HG03280 (cell line): ENCODE measurements at regions not wholly inside any gene's neighbourhood (a gene's known extent, or its start where the extent isn't known, plus 50 kb on each side); places are given as distances from the start of the nearest gene placed in this dataset.
A peak's percentile ranks its signal among the peaks of the same experiment; 100 is the strongest.
"Not testable (repeated sequence)": the region's sequence is repeated elsewhere in the genome, so short reads cannot be mapped to it uniquely, and the experiment has no call there.

Experiments
- ATAC-seq: cut with Tn5 transposase; IDR thresholded peaks from one replicate; pipeline ENCODE4 v1.9.1; 2021; ENCODE audit warnings: mild to moderate bottlenecking, moderate library complexity; ENCODE audit not compliant: unreplicated experiment

DNA sequence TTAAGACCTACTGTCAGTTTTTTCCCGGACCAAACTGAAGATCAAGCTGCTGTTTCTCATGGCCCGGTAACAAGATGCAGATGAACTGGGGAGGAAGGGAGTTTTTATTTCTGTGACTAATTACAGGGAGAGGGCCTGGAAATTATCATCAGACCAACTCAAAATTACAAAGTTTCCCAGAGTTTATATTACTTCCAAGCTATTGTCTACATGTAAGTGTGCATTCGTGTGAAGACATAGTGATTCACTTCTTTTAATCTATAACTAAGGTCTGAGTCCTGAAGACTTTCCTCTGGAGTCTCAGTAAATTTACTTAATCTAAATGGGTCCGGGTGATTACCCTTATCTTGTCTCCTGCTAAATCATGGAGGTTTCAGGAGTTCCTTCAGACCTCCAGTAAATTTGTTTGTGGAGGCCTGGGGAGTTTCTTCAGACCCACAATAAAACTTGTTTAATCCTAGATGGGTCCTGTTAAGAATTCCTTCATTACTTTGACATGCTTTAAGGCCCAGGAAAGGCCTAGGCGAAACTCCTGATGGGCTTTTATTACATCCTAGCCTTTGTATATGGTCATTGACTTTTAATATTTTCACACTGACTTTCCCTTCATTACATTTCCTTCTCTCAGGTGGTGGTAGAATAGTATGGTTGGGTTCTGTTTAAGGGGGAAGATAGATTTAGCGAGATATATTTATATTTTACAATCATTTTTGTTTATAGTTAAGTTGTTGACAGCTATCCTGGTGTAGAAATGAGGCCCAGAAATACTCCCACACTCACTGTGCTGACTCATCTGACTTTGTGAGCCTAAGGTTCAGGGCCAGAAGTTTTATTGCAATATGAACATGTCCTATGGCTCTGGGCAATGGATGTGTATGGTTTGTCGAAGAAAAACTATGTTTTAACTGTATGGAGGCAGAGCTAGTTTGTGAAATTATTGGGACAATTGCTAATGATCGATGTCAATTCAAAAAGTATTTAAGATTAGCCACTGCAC lies 627.0 kb upstream of the FBXO33 start:
- ATAC-seq = no peak

DNA sequence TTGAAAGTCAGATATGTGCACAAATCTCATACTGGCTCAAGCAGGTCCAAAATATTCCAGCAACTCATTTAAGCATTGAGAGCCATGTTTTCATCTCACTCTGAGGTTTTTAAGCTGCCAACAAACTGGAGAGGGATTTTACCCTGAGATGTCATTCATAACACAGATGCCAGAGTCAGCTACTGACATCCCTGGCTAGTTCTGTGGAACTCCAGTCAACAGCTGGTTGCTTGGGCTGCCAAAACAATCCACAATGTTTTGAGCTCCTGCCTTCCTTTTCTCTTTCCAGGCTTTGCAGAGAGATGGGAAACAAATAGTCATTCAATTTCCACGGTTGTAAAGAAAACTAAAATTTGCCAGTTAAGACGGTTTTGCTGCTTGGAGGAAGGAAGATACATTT lies 621.2 kb upstream of the FBXO33 start:
- no peak for ATAC-seq

DNA sequence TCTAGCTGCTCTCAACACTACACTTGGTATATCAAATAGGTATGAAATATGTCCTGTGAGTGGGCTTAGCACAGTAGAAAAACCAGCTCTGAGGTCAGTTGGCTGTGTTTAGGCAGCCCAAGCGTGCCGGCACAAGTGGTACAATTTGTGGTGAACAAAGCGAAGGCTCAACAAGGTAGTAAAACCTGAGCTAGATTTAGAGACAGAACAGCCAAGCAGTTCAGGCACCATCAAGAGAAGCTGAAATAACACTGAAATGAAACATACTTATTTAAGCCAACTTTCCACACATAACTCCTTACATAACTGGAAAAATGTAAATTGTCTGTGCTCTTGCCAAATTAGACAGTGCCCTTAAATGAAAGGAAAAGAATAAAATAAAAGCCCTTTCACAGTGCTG lies 596.8 kb upstream of the FBXO33 start:
- no peak for ATAC-seq

DNA sequence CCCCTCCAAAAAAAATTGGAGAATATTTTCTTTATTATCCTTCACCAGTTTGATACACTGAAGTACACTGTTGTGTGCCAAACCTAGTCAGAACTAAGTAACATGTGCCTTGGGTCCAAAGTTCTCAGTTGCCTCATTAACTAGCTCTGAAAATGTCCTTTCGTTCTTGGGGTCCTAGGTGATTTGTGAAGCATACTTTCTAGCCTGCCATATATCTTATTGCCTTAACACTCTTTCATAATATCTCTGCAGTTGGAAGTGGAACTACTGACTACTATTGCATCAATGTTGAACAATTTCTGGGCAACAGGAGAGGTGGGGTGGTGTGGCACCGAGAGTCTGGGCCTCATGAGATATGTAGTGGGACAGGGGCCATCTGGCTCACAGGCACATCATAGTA lies 592.9 kb upstream of the FBXO33 start:
- no peak for ATAC-seq

DNA sequence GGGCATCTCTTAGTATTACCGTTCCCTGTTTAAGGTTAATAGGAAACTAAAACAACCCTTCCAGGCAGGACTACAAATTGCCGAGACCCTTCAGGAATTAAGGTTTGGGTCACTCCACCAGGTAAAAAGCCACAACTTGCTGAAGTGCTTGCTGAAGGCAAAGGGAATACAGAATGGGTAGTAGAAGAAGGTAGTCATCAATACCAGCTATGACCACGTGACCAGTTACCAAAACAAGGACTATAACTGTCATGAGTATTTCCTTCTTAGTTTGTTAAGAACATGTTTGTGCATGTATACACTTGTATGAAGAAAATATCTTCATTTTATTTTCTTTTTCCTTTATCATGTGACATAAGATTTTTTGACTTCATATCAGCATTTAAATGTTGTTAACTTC lies 578.7 kb upstream of the FBXO33 start:
- no peak for ATAC-seq

DNA sequence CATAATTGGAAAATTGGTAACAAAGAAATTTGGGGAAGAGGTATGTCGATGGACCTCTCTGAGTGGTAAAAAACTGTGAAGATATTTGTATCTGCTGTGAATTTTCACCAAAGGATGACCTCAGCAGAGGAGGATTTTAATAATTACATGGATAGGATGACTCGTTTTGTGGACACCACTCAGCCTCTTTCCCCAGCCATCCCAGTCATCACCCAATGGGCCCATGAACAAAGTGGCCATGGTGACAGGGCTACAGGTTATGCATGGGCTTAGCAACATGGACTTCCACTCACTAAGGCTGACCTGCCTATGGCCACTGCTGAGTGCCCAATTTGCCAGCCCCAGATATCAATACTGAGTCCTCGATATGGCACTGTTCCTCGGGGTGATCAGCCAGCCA lies 577.5 kb upstream of the FBXO33 start:
- ATAC-seq = no peak

DNA sequence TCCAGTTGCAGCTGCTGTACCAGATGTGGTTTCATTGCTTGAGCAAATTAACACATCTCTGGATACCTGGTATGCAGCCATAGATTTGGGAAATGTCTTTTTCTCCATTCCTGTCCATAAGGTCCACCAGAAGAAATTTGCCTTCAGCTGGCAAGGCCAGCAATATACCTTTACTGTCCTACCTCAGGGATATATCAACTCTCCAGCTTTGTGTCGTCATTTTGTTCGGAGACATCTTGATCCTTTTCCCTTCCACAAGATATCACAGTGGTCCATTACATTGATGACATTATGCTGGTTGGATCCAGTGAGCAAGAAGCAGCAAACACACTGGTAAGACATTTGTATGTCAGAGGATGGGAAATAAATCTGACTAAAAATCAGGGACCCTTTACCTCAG lies 576.1 kb upstream of the FBXO33 start:
- not testable (repeated sequence) for ATAC-seq

DNA sequence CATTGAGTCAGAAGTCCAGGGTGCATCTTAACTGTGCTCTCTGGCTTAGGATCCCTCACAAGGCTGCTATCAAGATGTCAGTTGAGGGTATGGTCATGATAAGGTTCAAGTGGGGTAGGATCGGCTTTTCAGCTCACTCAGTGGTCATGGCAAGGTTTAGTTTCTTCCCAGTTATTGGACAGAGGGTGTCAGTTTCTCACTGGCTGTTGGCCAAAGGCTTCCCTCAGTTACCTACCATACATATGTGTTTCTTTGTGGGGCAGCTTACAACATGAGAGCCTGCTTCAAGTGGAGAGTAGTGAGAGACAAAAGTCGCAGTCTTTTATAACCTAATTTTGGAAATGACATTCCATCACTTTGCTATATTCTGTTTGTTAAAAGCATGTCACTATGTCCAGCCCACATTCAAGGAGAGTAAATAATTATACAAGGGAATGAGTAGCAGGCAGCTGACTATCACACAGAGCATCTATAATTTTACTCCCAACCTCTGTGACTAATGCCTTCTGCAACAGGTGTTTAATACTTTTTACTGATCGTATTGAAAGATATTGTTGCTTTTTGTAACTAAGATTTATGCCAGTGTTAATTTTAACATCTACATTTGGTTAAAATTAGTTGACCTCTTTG lies 572.8 kb upstream of the FBXO33 start:
- no peak for ATAC-seq

DNA sequence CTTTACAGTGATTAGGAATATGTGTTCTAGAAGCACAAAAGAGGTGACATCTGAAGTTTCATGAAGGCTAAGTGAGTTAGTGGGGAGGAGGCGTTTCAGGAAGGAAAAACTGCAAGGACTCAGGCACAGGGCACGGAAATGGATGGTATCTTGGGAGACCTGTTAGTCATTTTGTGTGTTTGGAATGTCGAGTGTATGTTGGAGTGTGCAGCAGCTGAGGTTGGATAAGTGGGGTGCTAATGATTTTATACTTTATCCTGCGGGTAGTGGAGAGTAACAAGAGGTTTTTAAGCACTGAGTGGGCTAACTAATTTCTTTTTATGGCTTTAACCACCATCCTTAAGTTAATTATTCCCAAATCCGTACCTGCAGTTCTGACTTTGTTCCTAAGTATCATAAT lies 571.5 kb upstream of the FBXO33 start:
- ATAC-seq = no peak

DNA sequence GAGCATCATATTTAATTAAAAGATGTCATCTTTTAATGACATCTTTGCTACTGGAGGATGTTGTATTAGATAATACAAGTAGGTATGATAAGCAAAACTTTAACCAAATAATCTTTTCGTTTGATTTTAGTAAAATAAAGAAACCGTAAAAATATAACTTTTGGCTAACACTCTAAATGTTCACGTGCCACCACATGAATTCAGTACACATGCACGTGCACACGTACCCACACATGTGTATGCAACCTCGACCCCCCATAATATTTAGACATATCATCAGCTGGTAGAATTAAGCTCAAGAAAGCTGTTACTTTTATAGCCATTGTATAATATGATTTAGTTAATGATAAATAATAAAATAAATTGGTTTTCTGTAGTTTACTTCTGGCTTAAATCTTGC lies 566.6 kb upstream of the FBXO33 start:
- ATAC-seq = no peak

DNA sequence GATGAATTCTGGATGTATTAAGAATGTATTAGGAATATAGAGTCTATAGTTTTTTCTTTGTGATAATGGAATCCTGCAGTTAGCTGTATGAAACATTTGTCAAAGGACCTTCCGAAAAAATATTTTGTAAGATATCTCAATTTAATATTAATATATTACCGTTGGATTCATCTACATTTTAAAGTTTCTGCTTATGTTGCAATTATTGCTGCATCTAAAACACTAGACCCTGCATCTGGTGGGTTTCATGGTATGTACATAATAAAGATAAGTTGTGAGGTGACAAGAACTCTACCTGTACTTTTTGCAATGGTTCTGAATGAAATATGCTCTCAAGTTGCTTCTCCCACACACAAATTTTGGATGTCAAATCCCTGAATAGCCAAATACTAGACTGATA lies 565.9 kb upstream of the FBXO33 start:
- ATAC-seq = no peak

DNA sequence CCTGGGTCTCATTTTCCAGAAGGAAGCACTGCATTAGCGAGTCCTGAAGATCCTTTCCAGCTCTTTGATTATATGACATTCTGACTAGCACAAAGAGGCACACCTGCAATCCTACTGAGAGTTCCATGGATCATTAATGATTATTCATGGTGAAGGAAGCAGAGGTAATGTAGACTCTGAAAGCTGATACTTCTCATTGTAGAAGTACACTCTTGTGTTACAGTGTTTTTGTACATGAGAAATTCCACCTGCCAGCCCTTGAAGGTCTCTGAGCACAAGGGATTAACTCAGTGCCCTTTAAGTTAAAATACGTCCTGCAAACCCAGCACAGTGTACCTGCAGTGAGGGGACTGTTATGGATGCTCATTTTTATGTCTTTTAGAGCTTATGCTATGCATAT lies 558.8 kb upstream of the FBXO33 start:
- no peak for ATAC-seq

DNA sequence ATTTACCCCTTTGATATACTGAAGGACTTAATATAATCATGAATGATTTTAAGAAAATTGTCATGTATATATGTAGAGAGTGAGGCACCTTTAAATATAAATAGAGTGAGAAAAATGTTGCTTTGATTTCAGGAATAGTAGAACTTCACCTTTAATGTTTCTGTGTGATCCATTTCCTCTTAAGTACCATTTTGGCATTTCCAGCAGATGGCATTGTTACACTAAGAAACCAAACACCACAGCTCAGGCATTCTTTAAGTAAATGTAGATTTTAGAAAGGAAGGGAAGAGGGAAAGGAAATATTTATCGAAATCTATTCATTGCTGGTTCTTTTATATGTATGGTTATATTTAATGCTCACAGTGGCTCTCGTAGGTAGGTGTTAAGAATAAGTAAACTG lies 556.7 kb upstream of the FBXO33 start:
- no peak for ATAC-seq

DNA sequence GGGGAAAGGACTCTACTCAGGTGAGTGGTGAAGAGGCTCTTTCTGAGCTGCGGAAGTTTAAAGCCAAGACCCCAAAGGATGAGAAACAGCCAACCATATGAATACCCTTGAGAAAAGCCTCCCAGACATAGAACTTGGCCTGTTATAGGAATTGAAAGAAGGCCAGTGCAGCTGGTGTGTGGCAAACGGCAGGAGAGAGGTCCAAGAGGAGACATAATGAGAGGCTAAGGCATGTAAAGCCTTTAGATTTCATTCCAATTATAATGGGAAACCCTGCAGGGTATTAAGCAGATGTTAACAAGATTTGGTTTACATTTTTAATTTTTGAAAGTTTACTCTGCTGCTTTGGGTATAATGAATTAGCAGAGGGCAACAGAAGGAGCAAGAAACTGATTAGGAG lies 552.1 kb upstream of the FBXO33 start:
- no peak for ATAC-seq

DNA sequence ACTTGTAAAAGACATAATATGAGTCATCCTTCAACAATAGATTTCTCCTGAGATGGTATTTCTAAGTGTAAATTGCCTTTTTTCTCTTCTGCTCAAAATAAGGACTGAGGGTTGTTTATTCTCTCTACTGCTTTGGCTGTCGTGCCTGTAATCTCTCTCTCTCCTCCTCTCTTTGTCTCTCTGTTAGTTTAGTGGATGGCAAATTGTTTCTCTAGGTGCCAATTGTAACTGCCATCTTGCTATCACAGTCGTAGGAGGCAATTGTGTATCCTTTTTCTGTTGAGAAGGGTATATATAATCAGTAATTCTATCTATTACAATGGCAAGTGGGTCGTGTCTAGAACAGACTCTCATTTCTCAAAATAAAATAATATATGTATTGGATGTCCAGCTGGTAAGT lies 545.0 kb upstream of the FBXO33 start:
- no peak for ATAC-seq

DNA sequence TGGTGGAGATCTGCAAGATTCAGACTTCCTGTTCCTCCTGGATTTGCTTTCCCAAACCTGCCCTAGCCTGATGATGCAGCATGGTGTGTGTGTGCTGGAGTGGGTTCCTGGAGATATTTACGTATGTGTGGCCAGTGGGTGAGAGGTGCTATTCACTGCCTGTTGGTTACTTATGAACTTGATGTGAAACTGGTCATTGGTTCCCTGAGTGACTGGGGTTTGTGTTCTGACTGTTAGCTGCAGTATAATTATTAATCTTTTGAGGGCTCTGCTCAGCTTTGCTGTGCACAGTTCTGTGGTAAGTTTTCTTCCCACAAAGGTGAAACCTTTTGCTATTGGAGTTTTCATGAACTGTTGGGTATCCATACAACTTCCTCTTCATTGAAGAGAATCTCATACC lies 541.8 kb upstream of the FBXO33 start:
- peak; percentile 91 for ATAC-seq

DNA sequence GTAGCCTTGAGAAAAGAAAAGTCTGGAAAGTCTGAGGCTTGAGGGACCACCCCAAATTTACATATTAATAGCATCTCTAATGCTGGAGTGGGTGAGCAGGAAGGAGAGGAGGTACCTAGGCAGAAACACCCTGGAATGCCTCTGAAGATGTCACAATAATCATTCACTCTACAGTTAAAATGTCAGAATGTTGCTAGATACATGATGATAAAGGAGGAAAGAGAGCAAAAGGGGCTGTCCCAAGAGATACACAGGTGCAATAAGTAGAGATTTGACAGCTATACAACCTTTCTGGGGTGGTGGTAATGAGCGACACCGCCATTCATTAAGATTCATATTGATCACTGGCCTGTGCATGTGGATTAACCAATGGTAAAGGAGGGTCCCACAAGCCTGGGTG lies 540.5 kb upstream of the FBXO33 start:
- ATAC-seq = no peak

DNA sequence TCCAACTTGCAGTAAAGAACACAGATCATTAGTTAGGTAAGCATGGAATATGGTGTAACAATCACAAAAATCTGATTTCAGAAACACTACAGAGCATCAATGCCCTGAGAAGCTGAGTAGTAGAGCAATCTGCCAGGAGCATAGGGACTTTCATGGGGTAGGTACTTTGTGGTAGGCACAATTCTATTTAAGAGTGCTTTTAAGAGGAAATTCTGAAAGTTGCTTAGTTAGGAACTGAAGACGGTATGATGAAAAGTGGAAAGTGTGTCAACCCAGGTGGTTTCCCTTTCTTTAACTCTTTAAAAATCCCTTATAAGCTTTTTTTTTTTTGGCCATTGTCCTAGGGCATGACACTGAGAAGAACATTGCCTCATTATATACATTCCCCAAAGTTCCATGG lies 535.7 kb upstream of the FBXO33 start:
- no peak for ATAC-seq

DNA sequence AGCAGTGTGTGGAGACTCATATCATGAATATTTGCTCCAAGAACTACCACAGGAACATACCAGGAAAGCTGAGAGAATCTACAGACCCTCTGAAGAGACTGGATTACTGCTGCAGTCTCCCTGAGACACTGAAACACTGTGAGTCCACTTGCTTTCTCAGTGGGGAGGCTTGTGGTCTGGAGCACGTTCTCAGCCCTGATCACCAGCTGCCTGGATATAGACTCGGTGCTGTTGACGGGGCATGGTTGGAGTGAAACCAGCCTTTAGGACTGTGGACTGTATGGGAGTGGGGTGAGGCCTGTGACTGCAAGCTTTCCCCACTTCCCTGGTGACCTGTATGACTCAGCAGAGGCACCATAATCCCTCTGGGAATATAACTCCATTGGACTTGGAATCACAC lies 525.8 kb upstream of the FBXO33 start:
- ATAC-seq = no peak

DNA sequence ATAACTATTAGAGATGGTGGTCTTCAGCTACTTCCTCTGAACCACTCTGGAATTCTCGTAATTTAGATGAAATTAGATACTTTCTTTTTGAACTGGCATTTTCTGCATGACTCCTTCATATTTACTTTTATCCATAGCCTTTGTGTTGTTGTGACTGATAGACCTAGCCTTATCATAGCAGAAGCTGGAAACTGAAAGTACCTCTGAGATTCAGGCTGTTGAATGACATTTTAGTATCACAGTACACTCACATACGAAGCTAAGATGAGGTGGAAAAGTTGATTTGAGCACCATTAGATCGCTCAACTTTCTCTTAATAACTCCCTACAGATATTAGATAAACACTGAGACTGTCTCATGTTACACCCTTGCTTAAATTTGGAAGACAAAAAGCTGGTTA lies 525.1 kb upstream of the FBXO33 start:
- ATAC-seq = no peak

DNA sequence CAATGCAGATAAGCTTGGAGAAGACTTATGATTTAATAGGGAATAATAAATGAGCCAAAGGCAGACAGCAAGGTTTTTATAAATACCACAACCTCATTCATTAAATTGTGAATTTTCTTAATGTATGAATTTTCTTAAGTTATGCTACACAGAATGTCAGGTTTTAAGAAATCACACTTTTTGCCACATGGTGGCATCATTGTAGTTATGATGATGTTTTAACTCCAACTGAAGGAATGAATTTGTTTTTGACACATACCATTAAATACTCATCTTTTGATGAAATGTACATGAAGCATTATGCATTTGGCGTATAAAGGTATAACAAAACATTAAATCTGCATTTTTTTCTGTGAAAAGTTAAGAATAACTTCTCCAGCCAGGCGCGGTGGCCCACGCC lies 524.1 kb upstream of the FBXO33 start:
- ATAC-seq = no peak

DNA sequence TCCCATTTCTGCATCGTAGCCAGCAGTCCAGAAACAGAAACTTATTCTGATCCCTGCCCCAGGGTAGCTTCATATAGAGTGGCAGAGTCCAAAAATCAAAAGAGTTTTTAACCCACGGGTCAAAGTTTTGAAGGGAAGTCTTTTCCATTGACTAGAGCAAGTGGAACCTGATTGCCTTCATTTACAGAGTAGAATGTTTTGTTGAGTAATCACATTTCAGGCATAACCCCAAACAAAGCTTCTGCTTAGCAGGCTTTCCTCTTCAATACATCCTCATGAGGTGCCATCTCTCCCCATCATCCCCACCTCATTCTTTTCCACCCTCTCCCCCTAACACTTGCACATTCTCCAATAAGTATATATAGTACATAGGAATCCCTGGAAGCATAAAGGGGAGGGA lies 516.0 kb upstream of the FBXO33 start:
- ATAC-seq = no peak
